ENCODE measurements at regions not wholly inside any gene's neighbourhood (a gene's known extent, or its start where the extent isn't known, plus 50 kb on each side); places are given as distances from the start of the nearest gene placed in this dataset.

- H3K23ac ChIP-seq (ENCODE audit: insufficient read length), result no peak overlapping the region
- H3K18ac ChIP-seq (ENCODE audit: extremely low read depth, low read length), result no peak overlapping the region
- H3K9ac ChIP-seq (replicated peaks in 1 of 4; ENCODE audit: extremely low read depth in 1 of 4, low read depth in 3 of 4, low read length in 3 of 4), result no peak overlapping the region
- no peak overlapping the region for H3K14ac ChIP-seq (ENCODE audit: insufficient read length)
- no peak overlapping the region for H2BK5ac ChIP-seq (ENCODE audit: low read depth, low read length)
- H3K79me2 ChIP-seq (ENCODE audit: control insufficient read depth in 1 of 2, insufficient read depth in 2 of 2, low read length in 2 of 2), result no peaks in the 10 kb centered on the region
- no peak for TF ChIP-seq SIRT6 (IDR thresholded peaks at IDR 0.05; ENCODE audit: low read length)
- TF ChIP-seq FOSL1 (IDR thresholded peaks at IDR 0.05; ENCODE audit: insufficient read depth, low read depth, low read length), result no peak
- no peak for TF ChIP-seq ASH2L (IDR thresholded peaks at IDR 0.05; ENCODE audit: low read length)
- no peak for TF ChIP-seq HDAC6 (IDR thresholded peaks at IDR 0.05; ENCODE audit: low read depth, low read length)
- TF ChIP-seq SP4 (IDR thresholded peaks at IDR 0.05; ENCODE audit: low read length), result no peak
- no peaks in the 10 kb centered on the region for H3K36me3 ChIP-seq (ENCODE audit: control insufficient read depth in 2 of 4, insufficient read depth in 4 of 4, low read length in 3 of 4)
- no peak overlapping the region for H3K4me2 ChIP-seq (ENCODE audit: insufficient read depth in 1 of 2, low read depth in 2 of 2, low read length in 2 of 2)
- 90% methylated on average over 8 of the region's 8 CpGs; no CpG with 5 or more reads in 1 of the 2 experiments for WGBS, 2 experiments (ENCODE audit: extremely low coverage in 1 of 2, insufficient coverage in 1 of 2, insufficient read length in 1 of 2, insufficient replicate concordance in 2 of 2, low coverage in 1 of 2, low lambda C conversion rate in 2 of 2, missing lambda C conversion rate in 1 of 2)
- no peaks in the 10 kb centered on the region for H3K27me3 ChIP-seq (replicated peaks in 1 of 4; ENCODE audit: control insufficient read depth in 3 of 4, extremely low read depth in 1 of 4, insufficient read depth in 3 of 4, low read length in 3 of 4)
- no peaks in the 10 kb centered on the region; the same call in 1 of the 2 replicates for H3K79me1 ChIP-seq (ENCODE audit: low read depth, low read length)
- ChIA-PET POLR2A (ENCODE audit: partially characterized antibody) (no interaction called here), CTCF (ENCODE audit: partially characterized antibody) (interaction anchor here (0.8 to 2.7 kb wide), 3 partner anchors 8 to 287 kb away, joined by 3 to 9 read pairs (median 3); no protein-coding TSS in a partner anchor)
- H4K20me1 ChIP-seq (replicated peaks in 1 of 2; ENCODE audit: control insufficient read depth in 1 of 2, insufficient read depth in 2 of 2, low read length in 2 of 2), result no peaks in the 10 kb centered on the region
- H3K4me3 ChIP-seq (ENCODE audit: extremely low read depth in 1 of 4, insufficient read depth in 2 of 4, low read depth in 3 of 4, low read length in 4 of 4), result no peak overlapping the region
- no peak overlapping the region for H3K4ac ChIP-seq (replicated peaks; ENCODE audit: insufficient read length, low read depth, low read length)
- H2BK15ac ChIP-seq (ENCODE audit: low read length), result no peak overlapping the region
- no peak for FAIRE-seq
- DNase-seq (ENCODE audit: low read depth in 1 of 2, low spot score in 2 of 2), result no peak
- H2AK5ac ChIP-seq (ENCODE audit: low read depth, low read length), result no peak overlapping the region
- H4K91ac ChIP-seq (replicated peaks; ENCODE audit: insufficient read length, low read length), result no peak overlapping the region
- H4K8ac ChIP-seq (ENCODE audit: extremely low read depth, insufficient read depth, low read length), result no peak overlapping the region
- no peak overlapping the region for H2BK120ac ChIP-seq (replicated peaks; ENCODE audit: low read depth, low read length)
- no peak overlapping the region for H4K5ac ChIP-seq (ENCODE audit: insufficient read length, low read depth, low read length)
- no peak overlapping the region for H2BK20ac ChIP-seq (ENCODE audit: low read length)
- H3K56ac ChIP-seq (replicated peaks; ENCODE audit: insufficient read length, low read depth, low read length), result no peak overlapping the region
- no peak overlapping the region for H2AFZ ChIP-seq (ENCODE audit: low read length)
- H3K27ac ChIP-seq (ENCODE audit: low read depth, low read length), result no peak overlapping the region
- H3K23me2 ChIP-seq (ENCODE audit: low read depth, low read length), result no peaks in the 10 kb centered on the region
- H2BK12ac ChIP-seq (ENCODE audit: low read depth, low read length), result no peak overlapping the region
- H3K9me3 ChIP-seq (ENCODE audit: insufficient read depth in 2 of 2, low read depth in 1 of 2, low read length in 1 of 2), result 0 out of 4 replicates have a peak, but pooled peaks cover 0 to 4% of the 10 kb centered on the region in 2 experiments
- peaks cover 0 to 2% (median 0%) of the 10 kb centered on the region in 4 experiments; a peak in 1 of 7 replicates for H3K4me1 ChIP-seq (replicated peaks in 1 of 4; ENCODE audit: control insufficient read depth in 3 of 4, insufficient read depth in 4 of 4, low read length in 3 of 4)
Observed at GRCh38 chr15:31203999-31204398, 102.5 kb upstream of the TRPM1 start.
